NT2/D1 (cell line): ENCODE measurements at regions not wholly inside any gene's neighbourhood (a gene's known extent, or its start where the extent isn't known, plus 50 kb on each side); places are given as distances from the start of the nearest gene placed in this dataset.

Experiments used
- SUZ12 ChIP-seq: IDR thresholded peaks from 2 replicates; pipeline ENCODE4 v1.6.1; 2011; ENCODE audit not compliant: insufficient read length, insufficient read depth; ENCODE audit errors: extremely low read depth
- YY1 ChIP-seq: IDR thresholded peaks from 2 replicates; pipeline ENCODE4 v1.6.1; 2011; ENCODE audit not compliant: insufficient read length, insufficient read depth
- ZNF274 ChIP-seq: IDR thresholded peaks from 2 replicates; pipeline ENCODE4 v1.6.1; 2011; ENCODE audit warnings: mild to moderate bottlenecking, low read depth, low read length

DNA sequence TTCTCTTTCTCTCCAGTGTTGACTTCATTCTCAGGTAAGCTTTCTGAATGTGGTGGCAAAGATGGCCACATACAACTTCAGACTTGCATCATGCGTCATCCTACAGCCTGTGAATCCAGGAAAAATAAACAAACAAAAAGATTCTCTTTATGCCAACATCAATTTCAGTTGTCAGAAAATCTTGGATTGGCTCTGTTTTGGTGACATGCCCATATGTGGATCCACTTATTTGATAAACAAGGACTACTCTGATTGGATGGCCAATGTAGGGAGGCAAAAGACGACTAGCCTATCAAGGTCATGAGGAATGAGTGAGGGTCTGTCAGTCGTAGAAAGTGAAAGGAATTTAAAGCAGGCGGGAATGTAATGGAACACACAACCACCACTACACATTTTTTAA is 866.6 kb downstream of the USP25 start:
- no peak for TF ChIP-seq YY1
- no peak for TF ChIP-seq ZNF274
- no peak for TF ChIP-seq SUZ12
